ENCODE measurements at regions not wholly inside any gene's neighbourhood (a gene's known extent, or its start where the extent isn't known, plus 50 kb on each side); places are given as distances from the start of the nearest gene placed in this dataset.

DNA sequence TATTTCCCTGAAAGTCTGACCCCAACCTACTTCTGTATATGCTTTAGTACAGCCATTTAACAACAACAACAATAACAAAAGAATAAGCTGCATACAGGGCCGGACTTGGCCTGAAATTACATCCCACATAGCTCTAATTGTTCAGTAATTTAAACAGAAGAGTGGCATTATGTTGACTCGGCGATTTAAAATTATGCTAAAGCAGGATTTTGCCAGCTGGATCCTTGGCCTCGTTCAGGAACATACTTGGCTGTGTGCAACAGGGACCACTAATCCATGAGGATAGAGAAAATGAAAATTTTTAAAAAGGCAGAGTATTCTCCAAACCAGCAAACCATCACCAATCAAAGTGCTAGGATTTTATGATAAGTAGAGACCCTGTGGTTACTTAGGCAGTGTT lies 433.1 kb upstream of the RBMS3 start (continued):
- TF ChIP-seq CTCF (IDR thresholded peaks at IDR 0.05; ENCODE audit: control extremely low read depth in 1 of 3, insufficient read depth in 1 of 3, low read depth in 1 of 3, low read length in 3 of 3), result no peak

Data from H1 (cell line).